GM12864 (cell line): ENCODE measurements at regions not wholly inside any gene's neighbourhood (a gene's known extent, or its start where the extent isn't known, plus 50 kb on each side); places are given as distances from the start of the nearest gene placed in this dataset.

Experiments used
- DNase-seq: peaks from one replicate; pipeline ENCODE4 v3.0.0-alpha.2; 2011; ENCODE audit warnings: low read depth
- H3K4me3 ChIP-seq: 2 replicates; pipeline ENCODE4 v1.5.1; 2011; ENCODE audit warnings: mild to moderate bottlenecking, low read depth, low read length, control low read depth
- CTCF ChIP-seq: IDR thresholded peaks from 2 replicates; pipeline ENCODE4 v1.5.1; 2011; ENCODE audit warnings: low read depth, mild to moderate bottlenecking, moderate library complexity, low read length, control low read depth, inconsistent platforms; ENCODE audit errors: missing control alignments

- no peak for TF ChIP-seq CTCF
- no peak for DNase-seq
- no peak overlapping the region for H3K4me3 ChIP-seq
Observed at GRCh38 chr5:72607381-72607780, 100.2 kb upstream of the ZNF366 start.

- DNase-seq: no peak
- TF ChIP-seq CTCF: no peak
- no peak overlapping the region for H3K4me3 ChIP-seq
Observed at GRCh38 chr5:72606525-72606924, 99.3 kb upstream of the ZNF366 start.

- no peak overlapping the region for H3K4me3 ChIP-seq
- DNase-seq: no peak
- no peak for TF ChIP-seq CTCF
Observed at GRCh38 chr5:72605632-72606031, 98.4 kb upstream of the ZNF366 start.

DNA sequence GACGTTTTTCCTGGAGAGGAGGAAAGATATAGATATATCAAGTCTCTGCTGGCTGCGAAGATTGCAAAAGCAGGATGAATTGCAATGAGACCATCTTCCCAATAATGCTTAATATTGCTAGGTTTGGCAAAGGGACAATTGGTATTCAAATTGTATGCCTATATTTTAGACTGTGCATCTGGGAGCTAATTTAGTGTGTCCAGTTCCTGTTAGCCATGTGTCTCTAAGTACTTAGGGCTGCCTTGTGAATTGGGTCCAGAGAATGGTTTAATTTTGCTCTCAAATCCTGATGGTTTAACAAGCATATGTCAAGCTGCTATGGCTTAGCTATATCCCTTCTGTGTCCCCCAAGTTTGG lies 97.6 kb upstream of the ZNF366 start:
- DNase-seq: no peak
- H3K4me3 ChIP-seq: no peak overlapping the region
- TF ChIP-seq CTCF: no peak

DNA sequence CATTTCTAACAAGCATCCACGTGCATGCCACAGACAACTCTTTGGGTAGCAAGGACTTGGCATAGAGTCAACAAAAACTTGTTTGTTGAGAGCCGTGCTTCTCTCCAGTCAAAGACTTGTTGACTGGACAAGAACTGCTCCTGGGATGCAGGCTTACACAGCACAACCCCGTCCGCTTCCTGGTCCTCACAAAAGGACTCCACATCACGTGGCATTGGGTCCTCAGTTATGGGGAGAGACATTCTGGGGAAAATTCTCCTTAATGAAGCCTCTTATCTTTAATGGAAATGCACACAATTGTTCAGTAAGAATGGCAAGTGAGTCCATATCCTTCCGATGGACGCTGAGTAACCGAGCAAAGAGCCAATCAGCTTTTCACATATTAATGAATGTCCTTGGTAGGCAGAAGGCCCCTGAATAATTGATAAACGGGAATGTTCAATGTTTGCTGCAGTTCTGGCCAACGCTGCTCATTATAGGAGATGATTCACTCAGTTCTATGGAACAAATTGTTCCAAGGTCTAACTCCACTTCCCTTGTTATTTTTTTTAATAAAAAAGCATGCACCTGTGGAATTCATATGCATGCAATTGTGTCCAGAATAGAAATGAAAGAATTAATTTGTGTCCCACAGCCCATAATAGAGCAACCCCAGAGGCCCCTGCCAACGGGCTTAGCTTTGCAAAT lies 97.0 kb upstream of the ZNF366 start:
- H3K4me3 ChIP-seq: no peak overlapping the region
- TF ChIP-seq CTCF: no peak
- no peak for DNase-seq

DNA sequence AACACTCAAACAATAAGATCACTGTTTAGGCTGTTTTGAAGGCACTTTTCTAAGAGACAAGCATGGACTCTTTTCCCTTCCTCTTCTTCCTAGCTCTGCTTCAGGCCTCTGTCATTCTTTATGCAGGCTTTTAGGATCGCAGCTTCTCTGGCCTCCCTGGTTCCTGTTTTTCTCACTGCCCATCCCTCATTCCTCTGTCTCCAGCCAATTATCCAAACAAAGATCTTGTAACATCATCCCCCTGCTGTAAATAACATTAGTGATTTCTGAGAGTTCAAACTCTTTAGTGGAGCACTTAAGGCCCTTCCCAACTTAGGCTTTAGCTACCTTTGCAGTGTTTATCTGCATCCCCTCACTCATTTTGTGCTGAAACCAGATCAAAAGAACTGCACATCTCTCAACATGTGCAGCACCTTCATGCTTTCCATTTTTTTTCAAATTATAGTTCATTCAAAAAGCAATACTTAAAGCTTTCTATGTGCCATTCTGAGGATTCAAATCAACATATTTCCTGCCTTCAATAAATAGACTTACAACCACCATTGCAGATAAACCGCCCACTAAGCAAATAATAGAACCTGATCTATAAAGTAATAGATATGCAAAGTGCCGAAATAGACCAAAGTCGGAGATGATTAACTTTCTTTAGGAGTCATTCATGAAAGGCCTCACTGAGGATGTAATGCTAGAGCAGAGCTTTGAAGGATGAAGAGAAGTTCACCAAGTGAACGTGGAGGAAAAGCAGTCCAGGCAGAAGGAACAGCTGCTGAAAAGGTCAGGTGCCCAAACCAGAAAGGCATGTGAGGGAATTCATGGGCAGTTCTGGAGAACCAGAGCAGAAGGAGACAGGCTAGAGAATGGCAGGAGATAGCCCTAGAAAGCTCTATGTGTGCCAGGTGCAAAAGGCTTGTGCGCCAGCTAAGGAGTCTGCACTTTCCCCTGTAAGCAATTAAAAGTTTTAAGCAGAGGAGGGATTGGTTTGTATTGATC lies 95.8 kb upstream of the ZNF366 start:
- TF ChIP-seq CTCF: no peak
- no peak overlapping the region for H3K4me3 ChIP-seq
- no peak for DNase-seq
